ENCODE measurements at regions not wholly inside any gene's neighbourhood (a gene's known extent, or its start where the extent isn't known, plus 50 kb on each side); places are given as distances from the start of the nearest gene placed in this dataset.
"Not testable (repeated sequence)": the region's sequence is repeated elsewhere in the genome, so short reads cannot be mapped to it uniquely, and the experiment has no call there.

DNA sequence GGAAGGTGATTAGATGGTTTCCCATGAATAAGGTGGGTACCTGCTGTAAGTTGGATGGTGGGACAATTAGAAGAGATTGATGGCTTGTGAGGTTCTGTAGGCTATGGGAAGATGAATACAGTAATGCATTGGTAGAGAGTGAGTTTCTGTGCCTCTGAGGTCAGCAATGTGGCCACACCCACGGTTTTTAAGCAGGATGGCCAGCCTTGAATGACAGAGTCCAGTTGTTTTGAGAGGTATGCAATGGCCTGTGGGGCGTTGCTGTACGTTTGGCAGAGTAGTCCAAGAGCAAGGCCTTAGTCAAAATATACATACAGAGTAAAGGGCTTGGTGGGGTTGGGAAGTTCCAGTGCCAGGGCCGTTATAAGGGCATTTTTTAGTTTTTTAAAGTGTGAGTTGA is 235.6 kb upstream of the C9orf72 start:
- DNase-seq (ENCODE audit: low spot score): no peak

GRCh38 chr9:27817747-27818146 is 244.5 kb upstream of the C9orf72 start:
- DNase-seq (ENCODE audit: low spot score): no peak

DNA sequence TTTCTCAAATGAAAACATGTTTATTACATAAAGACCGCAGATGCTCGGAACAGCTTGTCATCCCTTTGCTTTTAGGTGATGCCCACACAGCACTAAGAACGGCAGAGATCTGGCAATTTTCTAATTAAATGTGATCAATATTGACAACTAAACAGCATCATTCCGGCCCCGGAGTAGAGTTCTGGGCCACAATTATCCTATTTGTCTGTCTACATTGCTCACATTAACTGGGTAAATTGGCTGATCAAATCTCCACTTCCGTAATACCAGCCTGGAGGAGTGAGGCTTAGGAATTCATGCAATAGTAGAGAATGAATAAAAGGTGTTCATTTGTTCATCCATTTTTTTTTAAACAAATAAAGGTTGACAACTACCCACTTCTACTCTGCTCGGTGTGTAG is 245.1 kb upstream of the C9orf72 start:
- peak; percentile 53 for DNase-seq (ENCODE audit: low spot score)

DNA sequence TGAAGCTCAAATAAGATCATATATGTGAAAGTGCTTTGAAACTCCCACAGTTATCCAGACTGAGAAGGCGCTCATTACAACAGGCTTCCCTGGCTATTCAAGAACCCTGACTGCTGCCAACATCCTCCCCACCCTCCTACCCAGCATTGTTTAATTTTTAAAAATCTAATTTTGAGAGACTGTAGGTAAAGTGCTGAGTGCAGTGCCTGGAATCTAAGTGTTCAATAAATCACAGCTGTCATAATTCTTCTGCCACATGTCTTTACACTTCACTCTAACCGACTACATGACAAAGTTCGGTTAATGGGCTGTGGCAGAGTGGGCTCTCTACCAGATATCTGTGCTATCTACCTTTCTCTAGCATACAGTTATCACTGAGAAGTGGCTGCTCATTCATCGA is 255.6 kb upstream of the C9orf72 start:
- DNase-seq (ENCODE audit: low spot score): no peak

GRCh38 chr9:27829621-27830020 is 256.3 kb upstream of the C9orf72 start:
- no peak for DNase-seq (ENCODE audit: low spot score)

DNA sequence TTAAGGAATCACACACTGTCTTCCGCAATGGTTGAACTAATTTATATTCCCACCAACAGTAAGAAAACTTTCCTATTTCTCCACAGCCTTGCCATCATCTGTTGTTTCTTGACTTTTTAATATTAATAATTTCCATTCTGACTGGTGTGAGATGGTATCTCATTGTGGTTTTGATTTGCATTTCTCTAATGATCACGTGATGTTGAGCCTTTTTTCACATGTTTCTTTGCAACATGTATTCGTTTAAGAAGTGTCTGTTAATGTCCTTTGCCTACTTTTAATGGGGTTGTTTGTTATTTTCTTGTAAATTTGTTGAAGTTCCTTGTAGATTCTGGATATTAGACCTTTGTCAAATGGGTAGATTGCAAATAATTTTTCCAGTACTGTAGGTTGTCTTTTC is 258.8 kb upstream of the C9orf72 start:
- DNase-seq (ENCODE audit: low spot score): not testable (repeated sequence)

DNA sequence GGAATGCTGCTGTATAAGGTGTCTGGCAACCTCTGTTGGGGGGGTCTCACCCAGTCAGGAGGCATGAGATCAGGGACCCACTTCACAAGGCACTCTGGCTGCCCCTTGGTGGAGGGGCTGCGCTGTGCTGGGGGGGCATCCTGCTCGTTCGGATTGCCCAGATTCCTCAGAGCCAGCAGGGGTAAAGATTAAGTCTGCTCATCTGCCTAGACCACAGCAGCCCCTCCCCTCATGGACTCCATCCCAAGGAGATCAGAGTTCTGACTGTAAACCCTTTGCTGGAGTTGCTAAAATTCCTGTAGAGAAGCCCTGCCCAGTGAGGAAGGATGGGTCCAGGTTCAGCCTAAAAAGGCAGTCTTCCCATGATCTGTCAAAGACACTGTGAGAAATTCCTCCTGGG is 262.0 kb upstream of the C9orf72 start:
- DNase-seq (ENCODE audit: low spot score): no peak

GRCh38 chr9:27835746-27836145 is 262.5 kb upstream of the C9orf72 start:
- no peak for DNase-seq (ENCODE audit: low spot score)

DNA sequence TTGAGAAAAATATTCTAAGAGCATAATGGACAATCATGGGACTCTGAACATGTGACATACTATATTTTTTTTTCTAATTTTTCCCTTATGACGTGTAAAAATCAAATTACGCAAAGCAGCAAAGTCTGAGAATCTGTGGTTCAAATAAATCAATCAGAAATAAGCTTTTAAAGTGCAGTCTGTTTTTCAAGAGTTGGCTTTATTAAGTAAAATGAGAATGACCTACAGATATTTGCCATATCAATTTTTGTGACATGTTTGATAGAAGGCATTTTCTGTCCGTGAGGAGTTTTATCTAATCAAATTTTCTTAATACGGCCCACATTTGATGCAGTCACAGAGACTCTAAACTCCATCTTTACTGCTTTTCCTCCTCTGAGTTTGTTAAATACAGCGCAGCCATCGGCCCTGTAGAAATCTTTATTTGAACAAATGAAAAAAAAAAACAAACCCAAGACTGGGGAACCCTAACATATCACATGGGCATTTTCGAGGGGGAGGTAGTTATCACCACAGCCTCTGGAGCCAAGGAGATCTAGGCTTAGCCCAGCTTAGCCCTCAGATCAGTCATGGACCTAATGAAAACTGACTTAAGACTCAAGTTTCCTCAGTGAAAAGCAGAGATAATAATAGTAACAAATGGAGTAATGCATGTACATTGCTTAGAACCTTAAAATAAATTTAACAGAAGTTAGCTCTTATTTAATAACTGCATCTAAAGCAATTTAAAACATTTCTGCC is 263.6 kb upstream of the C9orf72 start:
- DNase-seq (ENCODE audit: low spot score): no peak

DNA sequence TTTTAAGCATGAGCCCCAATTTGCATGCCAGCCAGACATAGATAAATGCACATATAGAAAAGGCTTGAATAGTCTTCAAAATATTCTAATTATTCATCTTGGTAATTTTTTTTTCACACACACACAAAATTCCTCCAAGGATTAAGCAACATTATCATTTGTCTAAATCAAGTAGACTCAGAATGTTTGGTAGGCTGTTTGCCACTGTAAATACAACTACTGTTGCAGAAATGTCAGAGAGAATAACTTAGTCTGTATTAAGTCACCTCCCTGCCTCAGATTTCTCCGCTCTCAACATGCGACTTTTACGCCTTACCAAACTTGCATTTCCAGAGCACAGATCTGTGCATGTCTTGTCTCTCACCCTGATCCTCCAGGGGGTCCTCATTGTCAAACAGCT is 265.6 kb upstream of the C9orf72 start:
- DNase-seq (ENCODE audit: low spot score): no peak

DNA sequence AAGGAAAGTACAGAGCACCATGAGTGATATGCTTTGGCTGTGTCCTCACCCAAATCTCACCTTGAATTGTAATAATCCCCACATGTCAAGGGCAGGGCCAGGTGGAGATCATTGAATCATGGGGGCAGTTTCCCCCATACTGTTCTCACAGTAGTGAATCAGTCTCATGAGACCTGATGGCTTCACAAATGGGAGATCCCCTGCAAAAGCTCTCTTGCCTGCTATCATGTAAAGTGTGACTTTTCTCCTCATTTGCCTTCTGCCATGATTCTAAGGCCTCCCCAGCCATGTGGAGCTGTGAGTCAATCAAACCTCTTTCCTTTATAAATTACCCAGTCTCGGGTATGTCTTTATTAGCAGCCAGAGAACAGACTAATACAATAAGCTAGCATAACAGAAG is 266.5 kb upstream of the C9orf72 start:
- not testable (repeated sequence) for DNase-seq (ENCODE audit: low spot score)

DNA sequence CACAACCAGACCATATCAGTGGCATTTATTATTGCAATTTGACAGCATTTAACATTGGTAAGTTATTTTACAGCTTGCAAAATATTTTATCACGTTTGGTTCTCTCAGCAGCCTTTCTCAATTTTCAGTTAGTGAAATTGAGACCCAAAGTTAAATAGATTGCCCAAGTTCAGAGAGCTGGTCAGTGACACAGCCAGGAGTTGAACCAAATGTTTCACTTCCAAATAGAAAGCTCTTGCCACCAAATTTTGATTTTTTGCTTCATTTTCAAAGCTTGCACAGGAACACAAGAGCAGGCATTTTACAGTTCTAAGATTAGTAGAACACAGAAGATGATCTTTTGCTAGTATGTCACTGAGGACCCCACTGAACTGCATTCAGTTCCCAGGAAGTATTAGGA is 271.5 kb upstream of the C9orf72 start:
- no peak for DNase-seq (ENCODE audit: low spot score)

DNA sequence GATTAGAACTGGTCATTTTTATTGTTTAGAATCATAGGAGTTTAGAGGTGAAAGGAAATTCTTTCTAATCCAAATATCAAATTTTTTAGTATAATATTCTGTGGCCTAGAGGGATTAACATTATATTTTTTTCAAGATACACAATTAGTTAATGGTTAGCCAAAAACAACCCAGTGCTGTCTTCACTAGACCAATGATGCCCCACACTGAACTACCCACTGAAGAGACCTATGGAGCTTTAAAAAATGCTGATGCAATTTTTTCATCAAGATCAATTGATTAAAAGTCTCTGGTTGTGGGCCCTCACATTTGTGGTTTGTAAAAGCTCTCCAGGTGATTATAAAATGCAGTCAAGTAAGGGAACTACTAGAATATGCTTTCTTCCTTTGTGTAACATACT is 274.1 kb upstream of the C9orf72 start:
- no peak for DNase-seq (ENCODE audit: low spot score)

- no peak for DNase-seq (ENCODE audit: low spot score)
These were observed 274.5 kb upstream of the C9orf72 start for GRCh38 chr9:27847818-27848217.

DNA sequence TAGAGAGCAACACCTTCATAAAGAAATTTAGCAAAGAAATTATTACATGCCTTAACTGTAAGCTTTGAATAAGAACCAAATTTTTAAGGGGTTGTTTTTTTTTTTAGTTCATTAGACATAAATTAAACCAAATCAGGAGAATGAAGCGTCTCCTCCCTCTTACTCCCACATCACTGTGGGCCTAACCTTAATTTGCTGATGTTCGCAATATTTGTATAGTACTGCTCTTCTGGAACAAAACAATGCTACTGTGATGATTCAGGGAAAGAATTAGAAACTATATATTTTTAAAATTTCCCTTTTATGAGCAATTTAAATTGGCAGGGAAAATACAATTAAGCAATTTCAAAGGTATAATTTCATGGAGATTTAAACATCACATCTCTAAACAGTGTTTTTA is 275.0 kb upstream of the C9orf72 start:
- DNase-seq (ENCODE audit: low spot score): no peak

GRCh38 chr9:27851858-27852257 is 278.6 kb upstream of the C9orf72 start:
- no peak for DNase-seq (ENCODE audit: low spot score)

- no peak for DNase-seq (ENCODE audit: low spot score)
These were observed 280.2 kb upstream of the C9orf72 start for GRCh38 chr9:27853529-27853928.

DNA sequence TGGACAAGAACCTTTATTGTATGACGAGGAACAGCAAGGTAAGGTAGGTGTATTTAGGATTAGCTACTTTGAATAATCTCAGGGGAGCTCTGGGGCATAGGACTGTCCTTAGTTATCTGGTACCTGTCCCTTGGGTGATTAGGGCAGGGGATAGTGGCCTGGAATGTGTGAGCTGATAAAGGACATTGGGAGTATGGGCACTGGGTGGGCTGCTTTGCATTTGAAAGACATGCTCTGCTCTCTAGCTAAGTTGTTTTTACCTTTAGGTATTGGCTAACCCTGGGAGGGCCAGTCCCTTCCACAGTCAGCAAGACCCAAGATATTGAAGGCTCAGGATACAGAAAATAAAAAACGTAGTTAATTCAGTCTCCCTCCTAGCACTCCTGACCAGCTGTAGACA is 282.8 kb upstream of the C9orf72 start:
- DNase-seq (ENCODE audit: low spot score): no peak

DNA sequence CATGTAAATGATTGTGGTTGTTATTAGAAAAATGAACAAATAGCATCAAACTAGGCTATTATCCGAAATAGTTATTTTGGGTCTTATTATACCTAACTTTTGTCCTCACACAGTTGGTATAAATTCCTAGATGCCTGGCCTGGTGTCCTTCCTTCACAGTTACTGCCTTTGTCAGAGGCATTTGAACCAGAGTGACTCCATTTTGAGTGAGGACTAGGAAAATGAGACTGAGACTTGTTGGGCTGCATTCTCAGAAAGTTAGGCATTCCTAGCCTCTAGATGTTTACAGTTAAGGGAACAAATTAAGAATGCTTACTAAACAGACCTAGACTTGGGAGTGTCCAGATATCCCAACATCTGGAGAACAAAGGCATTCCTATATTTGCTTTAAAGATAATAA is 283.5 kb upstream of the C9orf72 start:
- DNase-seq (ENCODE audit: low spot score): no peak

DNA sequence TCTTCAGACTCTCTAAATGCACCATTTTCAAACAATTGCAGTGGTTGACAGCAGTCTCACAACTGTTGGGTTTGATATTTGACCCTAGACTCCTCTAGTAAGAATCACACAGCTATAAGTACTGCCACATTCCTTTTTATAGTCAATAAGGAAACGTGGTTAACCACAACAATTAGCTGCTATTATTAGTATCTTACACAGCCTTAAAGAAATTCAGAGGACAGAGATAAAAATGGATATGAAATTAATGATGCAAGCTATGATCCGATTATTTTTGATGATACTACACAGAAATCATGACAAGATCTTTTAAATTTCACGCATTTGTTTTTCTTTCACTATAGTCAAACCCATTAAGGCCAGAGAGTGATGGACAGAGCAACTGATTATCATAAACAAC is 288.6 kb upstream of the C9orf72 start:
- no peak for DNase-seq (ENCODE audit: low spot score)

DNA sequence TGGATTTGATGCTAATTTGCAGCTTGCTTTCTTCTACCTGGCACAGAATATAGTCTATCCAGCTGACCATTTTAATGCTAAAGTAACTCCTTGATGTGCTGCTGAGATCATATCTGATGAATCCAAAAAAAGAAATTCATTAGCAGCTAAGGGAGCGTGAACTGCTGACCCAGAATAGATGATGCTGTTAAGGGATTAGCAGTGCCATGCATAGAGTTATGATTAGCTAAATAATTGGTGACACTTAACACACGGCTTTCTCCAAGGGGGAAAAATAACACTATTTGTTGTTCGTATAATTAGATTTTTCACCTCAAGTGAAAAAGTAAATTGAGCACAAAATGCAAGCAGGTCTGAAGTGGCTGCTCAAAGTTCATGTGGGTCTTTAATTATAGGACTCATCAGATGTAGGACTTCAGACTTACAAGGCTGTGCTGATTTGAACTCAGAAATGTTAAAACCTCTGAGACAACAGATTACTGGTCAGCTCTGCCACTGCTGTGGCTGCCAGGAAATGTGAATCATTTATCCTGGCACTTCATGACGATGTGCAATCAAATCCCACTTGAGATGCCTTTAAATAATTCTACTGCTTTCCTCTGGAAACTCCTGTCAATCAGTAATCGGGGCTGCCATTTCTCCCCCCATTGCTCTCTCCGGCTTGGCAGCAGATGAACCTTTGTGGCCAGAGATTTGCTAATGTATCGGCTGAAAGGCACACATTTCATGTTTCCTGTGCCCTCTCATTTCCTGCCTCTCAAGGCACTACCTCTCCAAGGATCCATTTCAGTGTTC is 291.6 kb upstream of the C9orf72 start:
- no peak for DNase-seq (ENCODE audit: low spot score)

- DNase-seq (ENCODE audit: low spot score): no peak
These were observed 293.5 kb upstream of the C9orf72 start for GRCh38 chr9:27866741-27867140.

DNA sequence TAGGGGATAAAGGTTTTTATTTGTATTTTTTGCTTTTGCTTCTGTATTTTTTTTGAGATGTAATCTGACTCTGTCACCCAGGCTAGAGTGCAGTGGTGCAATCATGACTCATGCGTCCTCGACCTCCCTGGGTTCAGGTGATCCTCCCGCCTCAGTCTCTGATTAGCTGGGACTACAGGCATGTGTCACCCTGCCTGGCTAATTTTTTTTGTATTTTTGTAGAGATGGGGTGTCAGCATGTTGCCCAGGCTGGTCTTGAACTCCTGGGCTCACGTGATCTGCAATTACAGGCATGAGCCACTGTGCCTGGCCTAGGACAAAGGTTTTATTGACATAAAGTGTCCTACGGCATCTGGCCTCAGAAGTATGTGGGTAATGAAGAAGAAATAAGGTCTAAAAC is 297.1 kb upstream of the C9orf72 start:
- DNase-seq (ENCODE audit: low spot score): no peak

DNA sequence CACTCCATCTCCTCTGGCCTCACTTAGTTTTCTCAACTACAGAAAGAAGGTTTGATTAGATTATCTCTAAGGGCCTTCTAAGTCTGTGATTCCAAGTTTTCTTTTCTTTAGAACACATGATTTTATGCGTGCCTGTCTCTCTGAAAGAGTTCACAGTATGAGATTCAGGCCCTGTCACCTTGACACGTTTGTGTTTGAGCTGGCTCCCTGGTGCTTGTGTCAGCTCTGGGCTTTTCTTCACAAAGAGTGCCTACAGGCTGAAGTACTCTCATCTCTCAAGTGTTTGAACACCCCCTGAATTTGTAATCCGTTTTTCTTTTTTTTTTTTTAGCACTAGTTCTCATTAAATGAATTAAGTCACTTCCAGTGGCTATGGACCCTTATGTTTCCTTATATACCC is 306.9 kb upstream of the C9orf72 start:
- no peak for DNase-seq (ENCODE audit: low spot score)
